RWPE1 (cell line): ENCODE measurements at regions not wholly inside any gene's neighbourhood (a gene's known extent, or its start where the extent isn't known, plus 50 kb on each side); places are given as distances from the start of the nearest gene placed in this dataset.
"Not testable (repeated sequence)": the region's sequence is repeated elsewhere in the genome, so short reads cannot be mapped to it uniquely, and the experiment has no call there.

ENCODE experiments used
- CTCF ChIA-PET: fragments of 350-600 bp; sonication (Branson Sonifier 250); formaldehyde crosslinking; extraction: SDS; loops from one replicate; lab custom pipeline; 2021; lab: Yijun Ruan, JAX
- POLR2A ChIA-PET: fragments of 400-600 bp; formaldehyde crosslinking; extraction: SDS; loops from one replicate; lab custom pipeline; 2020; ENCODE audit warnings: antibody characterized with exemption; ENCODE audit not compliant: low non-redundant PET; lab: Yijun Ruan, JAX
- DNase-seq: peaks from one replicate; pipeline ENCODE4 v3.0.0; 2012; ENCODE audit warnings: low spot score
- H3K27ac ChIP-seq: fragments of 450-650 bp; 2 replicates; pipeline ENCODE4 v1.5.1; 2017
- CTCF ChIP-seq: fragments of 450-650 bp; conservative IDR thresholded peaks from 2 replicates; pipeline ENCODE4 v1.5.1; 2017; ENCODE audit warnings: low read depth, mild to moderate bottlenecking

DNA sequence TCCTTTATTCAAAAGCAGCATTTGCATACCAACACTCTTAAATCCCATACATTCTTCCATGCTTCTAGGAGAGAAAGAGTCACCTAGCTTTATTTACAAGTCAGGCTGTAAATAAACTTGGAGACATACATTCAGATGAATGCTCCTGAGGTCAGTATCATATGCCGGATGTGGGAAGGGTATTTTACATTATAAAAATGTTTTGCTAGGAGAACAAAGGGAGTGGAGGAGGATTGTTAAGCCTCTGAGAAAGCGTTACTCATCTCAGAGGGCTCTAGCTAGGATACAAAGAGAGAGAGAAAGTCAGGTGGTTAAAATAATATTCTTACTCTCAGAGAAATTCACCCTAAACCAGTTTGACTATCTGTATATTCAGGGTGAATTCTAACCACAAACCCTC lies 300.9 kb upstream of the NPSR1 start:
- TF ChIP-seq CTCF: no peak
- CTCF ChIA-PET: no interaction called here
- peak; percentile 30 for DNase-seq
- POLR2A ChIA-PET: no interaction called here
- H3K27ac ChIP-seq: no peak overlapping the region

DNA sequence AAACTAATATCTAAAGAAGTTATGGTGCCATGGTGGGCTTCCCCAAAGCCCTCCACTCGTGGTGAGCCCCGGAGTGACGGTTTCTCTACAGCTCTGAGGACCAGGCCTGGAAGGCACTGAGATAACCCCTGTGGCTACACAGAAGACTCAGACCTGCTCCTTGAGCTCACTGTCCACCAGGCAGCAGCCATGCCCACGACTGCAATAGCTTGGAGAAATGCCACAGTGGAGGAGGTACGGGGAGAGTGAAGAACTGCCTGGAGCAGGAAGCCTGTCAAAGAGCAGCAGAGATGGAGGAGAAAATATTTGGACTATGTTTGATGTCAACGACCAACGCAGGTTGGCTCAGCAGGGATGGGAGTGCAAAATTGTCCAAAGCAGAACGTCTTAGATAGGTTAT lies 300.1 kb upstream of the NPSR1 start:
- ChIA-PET CTCF (interaction anchor here (0.6 kb wide), 2 partner anchors 9 to 17 kb away, joined by 4 to 5 read pairs; no protein-coding TSS in a partner anchor), POLR2A (no interaction called here)
- DNase-seq: no peak
- no peak for TF ChIP-seq CTCF
- H3K27ac ChIP-seq: no peak overlapping the region

- POLR2A ChIA-PET, DNase-seq, H3K27ac ChIP-seq: not testable (repeated sequence)
- CTCF ChIA-PET: interaction anchor here (0.6 kb wide), 2 partner anchors 9 to 18 kb away, joined by 4 to 5 read pairs; no protein-coding TSS in a partner anchor
Measured at GRCh38 chr7:34358578-34358977, 299.4 kb upstream of the NPSR1 start.

- no peak overlapping the region for H3K27ac ChIP-seq
- CTCF ChIA-PET: interaction anchor here (0.6 kb wide), 1 partner anchor 16 kb away, joined by 3 read pairs; no protein-coding TSS in a partner anchor
- POLR2A ChIA-PET: no interaction called here
- DNase-seq: no peak
- TF ChIP-seq CTCF: no peak
Measured at GRCh38 chr7:34361663-34362250, 296.3 kb upstream of the NPSR1 start.

DNA sequence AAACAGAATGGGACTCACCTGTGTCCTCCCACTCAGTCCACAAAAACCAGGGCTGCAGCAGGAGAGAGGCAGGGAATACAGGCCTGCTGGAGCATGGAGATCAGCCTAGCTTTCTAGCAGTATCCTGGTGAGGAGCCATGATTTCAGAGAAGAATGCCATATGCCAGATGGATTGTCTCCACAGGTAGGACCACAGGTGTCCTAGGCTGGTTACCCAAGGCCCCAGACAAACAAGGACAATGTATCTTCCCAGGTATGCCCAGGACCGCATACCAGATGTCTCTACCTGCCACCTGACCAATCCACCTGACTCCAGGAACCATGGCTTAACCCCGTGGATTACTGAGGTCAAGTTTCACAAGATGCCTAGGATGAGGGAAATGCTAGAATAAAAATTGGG lies 295.4 kb upstream of the NPSR1 start:
- ChIA-PET CTCF (no interaction called here), POLR2A (no interaction called here)
- DNase-seq: no peak
- no peak overlapping the region for H3K27ac ChIP-seq
- TF ChIP-seq CTCF: no peak

DNA sequence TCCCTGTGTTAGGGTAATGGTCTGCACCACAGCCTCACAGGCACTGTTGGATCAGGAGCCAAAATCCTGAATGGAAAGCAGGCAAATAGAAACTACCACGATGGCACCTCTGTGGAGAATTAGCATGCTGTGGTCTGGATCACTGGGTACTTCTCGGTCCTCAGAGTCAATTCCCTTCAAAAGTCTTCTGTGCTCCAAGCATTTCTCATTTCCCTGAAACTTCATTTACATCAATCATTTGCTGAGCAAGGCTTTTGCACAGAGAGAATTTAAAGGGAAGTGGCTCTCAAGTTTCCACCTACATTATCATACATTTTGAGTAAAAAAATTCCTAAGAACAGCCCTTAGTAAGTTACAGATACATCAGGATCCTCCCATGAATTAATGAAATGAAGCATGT lies 293.9 kb upstream of the NPSR1 start:
- no peak overlapping the region for H3K27ac ChIP-seq
- TF ChIP-seq CTCF: no peak
- POLR2A ChIA-PET: no interaction called here
- no peak for DNase-seq
- CTCF ChIA-PET: no interaction called here

- DNase-seq: peak; percentile 53
- H3K27ac ChIP-seq: no peak overlapping the region
- ChIA-PET CTCF (interaction anchor here (0.6 to 0.7 kb wide), 2 partner anchors 15 to 144 kb away, joined by 3 read pairs; no protein-coding TSS in a partner anchor), POLR2A (no interaction called here)
- no peak for TF ChIP-seq CTCF
Measured at GRCh38 chr7:34365011-34365410, 293.0 kb upstream of the NPSR1 start.
